IMR-90 (cell line): ENCODE measurements at regions not wholly inside any gene's neighbourhood (a gene's known extent, or its start where the extent isn't known, plus 50 kb on each side); places are given as distances from the start of the nearest gene placed in this dataset.

Source experiments
- ATAC-seq: fragments of 200-7000 bp; cut with Tn5 transposase; 2 replicates; pipeline ENCODE4 v1.9.1; 2020; ENCODE audit warnings: low read depth, mild to moderate bottlenecking, moderate library complexity
- BruUV-seq: library from RNA; stranded (reverse); fragments of 400-500 nt; replicated peaks from 2 replicates; lab custom pipeline; 2021; lab: Mats Ljungman, UMichigan
- CTCF ChIA-PET: fragments of 300-600 bp; formaldehyde crosslinking; extraction: SDS; loops from one replicate; lab custom pipeline; 2021; ENCODE audit warnings: antibody characterized with exemption; lab: Yijun Ruan, JAX
- POLR2A ChIA-PET: fragments of 300-600 bp; sonication (Branson Sonifier 250); formaldehyde crosslinking; loops from one replicate; lab custom pipeline; 2022; ENCODE audit warnings: antibody characterized with exemption; ENCODE audit not compliant: unreplicated experiment; lab: Charles Lee
- DNase-seq: peaks from one replicate; pipeline ENCODE4 v3.0.0; 2013
- H2AFZ ChIP-seq: replicated peaks from 2 replicates; pipeline ENCODE3; 2013; ENCODE audit warnings: low read length, mild to moderate bottlenecking; ENCODE audit not compliant: poor library complexity
- H2AK5ac ChIP-seq: 2 replicates; pipeline ENCODE4 v1.6.1; 2013; ENCODE audit warnings: low read depth, low read length, inconsistent platforms
- H2AK9ac ChIP-seq: replicated peaks from 2 replicates; pipeline ENCODE3; 2013; ENCODE audit warnings: mild to moderate bottlenecking, low read depth, low read length, moderate library complexity; ENCODE audit not compliant: poor library complexity
- H2BK120ac ChIP-seq: 2 replicates; pipeline ENCODE4 v1.6.1; 2013; ENCODE audit warnings: low read depth, low read length, inconsistent platforms
- H2BK15ac ChIP-seq: 3 replicates; pipeline ENCODE4 v1.6.1; 2013; ENCODE audit warnings: low read depth, low read length, inconsistent platforms
- H2BK20ac ChIP-seq: 2 replicates; pipeline ENCODE4 v1.6.1; 2013; ENCODE audit warnings: low read depth, mild to moderate bottlenecking, inconsistent platforms, low read length, moderate library complexity
- H2BK5ac ChIP-seq: 2 replicates; pipeline ENCODE4 v1.6.1; 2013; ENCODE audit warnings: mild to moderate bottlenecking, low read depth, low read length, inconsistent platforms; ENCODE audit not compliant: poor library complexity, severe bottlenecking
- H3K14ac ChIP-seq: replicated peaks from 2 replicates; pipeline ENCODE4 v1.6.1; 2013; ENCODE audit warnings: low read depth, low read length, inconsistent platforms
- H3K18ac ChIP-seq: 2 replicates; pipeline ENCODE4 v1.6.1; 2013; ENCODE audit warnings: low read depth, low read length, control low read depth
- H3K23ac ChIP-seq: 2 replicates; pipeline ENCODE4 v1.6.1; 2013; ENCODE audit warnings: low read depth, low read length, inconsistent platforms
- H3K27ac ChIP-seq: 2 replicates; pipeline ENCODE4 v1.5.1; 2013; ENCODE audit warnings: mild to moderate bottlenecking, control low read depth, low read length; ENCODE audit not compliant: insufficient read depth
- H3K27me3 ChIP-seq: 2 replicates; pipeline ENCODE4 v1.6.1; 2013; ENCODE audit warnings: low read length; ENCODE audit not compliant: control insufficient read depth, insufficient read depth
- H3K36me3 ChIP-seq: 2 replicates; pipeline ENCODE4 v1.6.1; 2013; ENCODE audit warnings: low read length, mixed read lengths; ENCODE audit not compliant: control insufficient read depth, insufficient read depth
- H3K4ac ChIP-seq: 2 replicates; pipeline ENCODE4 v1.6.1; 2013; ENCODE audit warnings: low read depth, low read length, inconsistent platforms
- H3K4me1 ChIP-seq: 2 replicates; pipeline ENCODE4 v1.6.1; 2013; ENCODE audit warnings: low read length, mixed read lengths; ENCODE audit not compliant: control insufficient read depth, insufficient read depth
- H3K4me2 ChIP-seq: 2 replicates; pipeline ENCODE4 v1.6.1; 2013; ENCODE audit warnings: low read depth, mild to moderate bottlenecking, control low read depth, low read length, moderate library complexity
- H3K4me3 ChIP-seq: 2 replicates; pipeline ENCODE4 v1.5.1; 2013; ENCODE audit warnings: low read depth, mild to moderate bottlenecking, control low read depth, low read length, moderate library complexity; ENCODE audit not compliant: insufficient read depth
- H3K56ac ChIP-seq: 2 replicates; pipeline ENCODE4 v1.6.1; 2013; ENCODE audit warnings: low read length, inconsistent platforms; ENCODE audit not compliant: insufficient read depth; ENCODE audit errors: extremely low read depth
- H3K79me1 ChIP-seq, 2 experiments: 2 replicates each; pipeline ENCODE4 v1.6.1; 2013; ENCODE audit warnings: low read length in 2 of 2, inconsistent platforms in 1 of 2, low read depth in 1 of 2
- H3K9ac ChIP-seq: 2 replicates; pipeline ENCODE4 v1.6.1; 2013; ENCODE audit warnings: low read depth, low read length, control low read depth
- H3K9me1 ChIP-seq: 2 replicates; pipeline ENCODE4 v1.6.1; 2013; ENCODE audit warnings: low read length, inconsistent platforms; ENCODE audit not compliant: insufficient read depth
- H3K9me3 ChIP-seq: 2 replicates; pipeline ENCODE4 v1.6.1; 2013; ENCODE audit warnings: low read length; ENCODE audit not compliant: control insufficient read depth, insufficient read depth
- H4K20me1 ChIP-seq: 2 replicates; pipeline ENCODE4 v1.6.1; 2013; ENCODE audit warnings: low read length, inconsistent platforms; ENCODE audit not compliant: insufficient read depth
- H4K5ac ChIP-seq: 2 replicates; pipeline ENCODE4 v1.6.1; 2013; ENCODE audit warnings: mild to moderate bottlenecking, low read depth, low read length, control low read depth
- H4K8ac ChIP-seq, 2 experiments: 2 replicates each; pipeline ENCODE4 v1.6.1; 2013; ENCODE audit warnings: low read depth in 2 of 2, low read length in 2 of 2, control low read depth in 1 of 2, inconsistent platforms in 1 of 2
- H4K91ac ChIP-seq: 2 replicates; pipeline ENCODE4 v1.6.1; 2013; ENCODE audit warnings: low read depth, low read length, inconsistent platforms; ENCODE audit not compliant: insufficient read depth
- CEBPB ChIP-seq: IDR thresholded peaks from 2 replicates; pipeline ENCODE4 v1.6.1; 2012; ENCODE audit warnings: low read depth, low read length, improper control_type of control experiment
- CTCF ChIP-seq: conservative IDR thresholded peaks from 2 replicates; pipeline ENCODE4 v1.5.1; 2012; ENCODE audit warnings: mild to moderate bottlenecking, low read depth, low read length, improper control_type of control experiment
- POLR2A ChIP-seq: IDR thresholded peaks from 2 replicates; pipeline ENCODE4 v1.6.1; 2012; ENCODE audit warnings: mild to moderate bottlenecking, low read depth, low read length
- RCOR1 ChIP-seq: IDR thresholded peaks from 2 replicates; pipeline ENCODE4 v1.6.1; 2012; ENCODE audit warnings: mild to moderate bottlenecking, low read length, improper control_type of control experiment; ENCODE audit not compliant: insufficient replicate concordance
- SMC3 ChIP-seq: fragments of 150-350 bp; IDR thresholded peaks from 2 replicates; pipeline ENCODE4 v1.6.1; 2016; ENCODE audit warnings: low read depth, mild to moderate bottlenecking, antibody characterized with exemption, low read length, moderate library complexity
- WGBS, 2 experiments: methylation state at CpG; one replicate each; pipeline versions ENCODE4 v1.1.5 to v1.1.7; 2013; ENCODE audit warnings: missing lambda C conversion rate in 2 of 2; ENCODE audit not compliant: insufficient read length in 1 of 2; ENCODE audit errors: extremely low coverage in 2 of 2; 5-methylcytosine and 5-hydroxymethylcytosine counted together
- dilution Hi-C: fragments of 300-500 bp; cut with HindIII; formaldehyde crosslinking; loops from one replicate; pipeline ENCODE4 v1.14.3; 2018; ENCODE audit warnings: low sequenced_read_pairs; ENCODE audit not compliant: unreplicated experiment
- in situ Hi-C: fragments of 300-500 bp; cut with MboI; formaldehyde crosslinking; loops from 3 replicates; pipeline ENCODE4 v1.14.3; 2019; ENCODE audit warnings: low sequenced_read_pairs, inconsistent platforms, mixed read lengths
- intact Hi-C: fragments of 100-400 bp; cut with micrococcal nuclease; formaldehyde crosslinking; loops from 2 replicates; pipeline ENCODE4 v1.10.0; 2022

GRCh38 chr1:59040486-59040885 is 256.4 kb upstream of the FGGY start:
- CTCF ChIA-PET, result no interaction called here
- intact Hi-C loops, result no loop called here
- Histone ChIP-seq H3K4me3 (no peak overlapping the region), H3K56ac (no peak overlapping the region), H3K18ac (no peak overlapping the region), H4K8ac (no peak overlapping the region), H3K9me3 (no peaks in the 10 kb centered on the region), H3K79me1 (no peaks in the 10 kb centered on the region), H3K27ac (no peak overlapping the region), H2BK20ac (no peak overlapping the region), H2BK5ac (no peak overlapping the region), H4K5ac (no peak overlapping the region), H4K20me1 (no peaks in the 10 kb centered on the region), H2AK5ac (no peak overlapping the region), H3K4me1 (peaks cover 14% of the 10 kb centered on the region), H2BK120ac (no peak overlapping the region), H3K27me3 (no peaks in the 10 kb centered on the region), H3K4ac (no peak overlapping the region), H2AFZ (no peak overlapping the region), H3K23ac (no peak overlapping the region), H4K91ac (no peak overlapping the region), H3K36me3 (no peaks in the 10 kb centered on the region), H2AK9ac (no peak overlapping the region), H3K14ac (no peak overlapping the region), H3K9me1 (peaks cover 4% of the 10 kb centered on the region; the same call in 1 of the 2 replicates), H3K4me2 (no peak overlapping the region), H2BK15ac (no peak overlapping the region), H3K9ac (no peak overlapping the region)
- POLR2A ChIA-PET, result no interaction called here
- dilution Hi-C loops, result no loop called here
- no peak for TF ChIP-seq CTCF
- TF ChIP-seq CEBPB, result no peak
- TF ChIP-seq SMC3, result no peak
- no peak for TF ChIP-seq POLR2A
- TF ChIP-seq RCOR1, result no peak
- ATAC-seq (no peak), DNase-seq (no peak)
- BruUV-seq, result no TSS peak
- WGBS, 2 experiments, result no CpG with 5 or more reads among the region's 2 CpGs
- in situ Hi-C loops, result no loop called here
